ENCODE measurements at regions not wholly inside any gene's neighbourhood (a gene's known extent, or its start where the extent isn't known, plus 50 kb on each side); places are given as distances from the start of the nearest gene placed in this dataset.

DNA sequence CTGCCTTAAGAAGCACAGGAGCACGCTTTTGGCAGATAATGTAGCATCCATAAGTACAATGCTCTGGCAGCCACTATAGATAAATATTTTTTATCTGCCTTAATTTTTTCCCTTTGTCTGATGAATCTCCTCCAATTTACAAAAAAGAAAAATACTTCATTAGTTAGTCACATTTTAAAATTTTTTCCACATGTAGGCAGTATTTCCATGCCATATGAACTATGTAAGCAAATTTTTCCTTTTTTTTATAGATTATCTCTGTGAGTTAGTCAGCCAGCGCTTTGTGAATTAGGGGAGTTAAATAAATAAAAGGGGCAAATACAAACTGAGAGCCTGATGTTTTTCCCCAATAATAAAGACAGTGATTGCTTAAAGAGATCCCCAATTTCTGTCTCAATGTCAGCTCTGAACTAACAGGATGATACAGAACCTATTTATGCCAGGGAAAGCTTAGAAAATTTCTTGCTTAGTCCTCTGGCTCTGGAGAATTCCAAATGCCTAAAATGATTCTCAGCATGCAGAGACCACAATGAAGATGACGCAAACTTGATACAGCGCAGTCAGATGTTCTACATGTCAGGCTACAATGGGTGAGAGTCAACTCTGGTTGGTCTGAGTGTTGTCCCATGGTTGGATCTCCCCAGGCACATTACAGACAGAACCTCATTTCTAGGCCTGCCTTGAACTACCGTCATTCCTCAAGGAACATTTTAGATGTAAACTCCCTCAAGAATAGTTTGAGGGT is 390.4 kb upstream of the CDH6 start:
- ATAC-seq (ENCODE audit: low FRiP score) (no peak), DNase-seq (ENCODE audit: low spot score) (no peak)
- TF ChIP-seq, protein P1, sequence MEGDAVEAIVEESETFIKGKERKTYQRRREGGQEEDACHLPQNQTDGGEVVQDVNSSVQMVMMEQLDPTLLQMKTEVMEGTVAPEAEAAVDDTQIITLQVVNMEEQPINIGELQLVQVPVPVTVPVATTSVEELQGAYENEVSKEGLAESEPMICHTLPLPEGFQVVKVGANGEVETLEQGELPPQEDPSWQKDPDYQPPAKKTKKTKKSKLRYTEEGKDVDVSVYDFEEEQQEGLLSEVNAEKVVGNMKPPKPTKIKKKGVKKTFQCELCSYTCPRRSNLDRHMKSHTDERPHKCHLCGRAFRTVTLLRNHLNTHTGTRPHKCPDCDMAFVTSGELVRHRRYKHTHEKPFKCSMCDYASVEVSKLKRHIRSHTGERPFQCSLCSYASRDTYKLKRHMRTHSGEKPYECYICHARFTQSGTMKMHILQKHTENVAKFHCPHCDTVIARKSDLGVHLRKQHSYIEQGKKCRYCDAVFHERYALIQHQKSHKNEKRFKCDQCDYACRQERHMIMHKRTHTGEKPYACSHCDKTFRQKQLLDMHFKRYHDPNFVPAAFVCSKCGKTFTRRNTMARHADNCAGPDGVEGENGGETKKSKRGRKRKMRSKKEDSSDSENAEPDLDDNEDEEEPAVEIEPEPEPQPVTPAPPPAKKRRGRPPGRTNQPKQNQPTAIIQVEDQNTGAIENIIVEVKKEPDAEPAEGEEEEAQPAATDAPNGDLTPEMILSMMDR (IDR thresholded peaks at IDR 0.05), result no peak

DNA sequence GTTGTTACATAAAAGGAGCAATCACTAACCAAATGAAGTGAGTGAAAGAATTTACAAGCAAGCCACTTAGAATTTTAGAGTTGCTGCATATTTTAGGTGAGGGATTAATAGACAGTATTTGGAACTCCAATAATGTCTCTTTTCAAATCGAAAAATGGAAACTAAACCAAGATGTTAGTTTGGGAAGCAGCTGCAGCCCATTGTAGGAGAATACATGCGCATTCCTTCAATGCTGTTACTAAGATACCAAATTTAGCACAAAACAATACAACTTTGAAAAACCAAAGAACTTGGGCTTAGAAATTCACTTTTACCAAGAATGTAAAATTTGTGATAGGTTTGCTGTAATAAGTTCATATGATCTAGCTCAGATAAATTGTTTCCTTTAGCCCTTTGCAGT is 411.8 kb upstream of the CDH6 start:
- DNase-seq (ENCODE audit: low spot score) (no peak), ATAC-seq (ENCODE audit: low FRiP score) (no peak)
- TF ChIP-seq, protein P1 (IDR thresholded peaks at IDR 0.05), result no peak

DNA sequence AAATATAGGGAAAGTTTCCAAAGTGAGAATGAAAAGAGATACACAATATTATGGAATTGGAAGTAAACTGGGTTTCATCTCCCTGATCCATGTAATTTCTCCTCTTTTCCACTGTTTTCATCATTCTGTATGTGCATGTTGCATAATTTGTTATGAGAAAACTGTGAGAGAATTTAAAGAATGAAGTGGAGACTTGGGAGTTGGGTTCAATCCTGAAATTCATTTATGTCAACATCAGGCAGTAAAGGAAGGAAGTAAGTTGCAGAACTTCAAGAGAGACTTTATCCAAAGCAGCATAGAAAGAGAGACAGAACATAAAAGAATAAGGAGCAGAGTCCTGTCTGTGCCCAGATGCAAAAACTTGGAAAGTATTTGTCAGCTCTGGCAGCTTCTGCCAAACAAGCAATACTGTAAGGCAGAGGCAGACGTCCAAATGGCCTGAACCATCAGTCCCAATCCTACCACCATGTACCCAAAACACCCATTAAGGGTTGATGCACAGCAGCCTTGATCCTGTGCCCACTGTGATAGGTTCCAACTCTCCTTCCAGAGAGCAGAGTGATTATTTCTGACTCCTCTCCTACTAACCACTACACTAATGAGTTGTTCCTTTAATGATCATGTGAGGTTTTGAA is 425.3 kb upstream of the CDH6 start:
- no peak for DNase-seq (ENCODE audit: low spot score)
- TF ChIP-seq, protein P1 (IDR thresholded peaks at IDR 0.05), result no peak
- ATAC-seq (ENCODE audit: low FRiP score), result no peak

DNA sequence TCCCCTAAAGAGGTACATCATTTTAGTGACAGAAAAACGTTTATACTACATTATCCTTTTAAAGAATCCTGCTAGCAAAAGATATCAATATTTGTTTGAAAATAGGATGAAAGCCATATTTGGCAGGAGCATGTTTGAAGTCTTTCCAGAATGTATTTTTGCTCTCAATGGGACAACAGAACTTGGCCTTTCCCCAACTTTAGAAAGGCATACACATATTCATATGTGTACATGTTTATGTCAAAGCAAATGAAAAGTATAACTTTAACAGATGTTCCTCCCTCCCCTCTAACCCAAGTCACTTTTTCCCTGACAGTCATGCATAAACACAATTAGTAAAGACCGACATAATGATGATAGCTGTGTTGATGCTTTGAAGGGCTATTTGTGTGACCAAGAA is 427.8 kb upstream of the CDH6 start:
- TF ChIP-seq, protein P1 (IDR thresholded peaks at IDR 0.05), result no peak
- no peak for ATAC-seq (ENCODE audit: low FRiP score)
- DNase-seq (ENCODE audit: low spot score), result no peak

DNA sequence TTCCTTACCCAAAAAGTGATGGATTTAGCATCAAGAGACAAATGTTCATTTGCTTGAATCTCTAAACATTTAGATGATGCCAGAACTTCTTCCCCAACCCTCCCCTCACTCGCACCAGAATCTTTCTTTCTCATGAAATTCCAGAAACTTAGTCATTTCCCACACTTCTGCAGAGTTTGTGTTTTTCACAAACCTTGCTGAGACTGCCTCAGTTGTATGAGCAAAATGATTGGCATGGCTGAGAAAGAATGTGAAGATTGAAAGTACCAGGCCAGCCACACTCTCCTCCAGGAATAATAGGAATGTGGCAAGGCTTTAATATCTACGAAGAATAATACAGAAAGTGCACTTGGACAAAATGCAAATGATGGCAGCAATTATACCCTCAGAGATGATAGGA is 428.3 kb upstream of the CDH6 start:
- DNase-seq (ENCODE audit: low spot score), result no peak
- TF ChIP-seq, protein P1 (IDR thresholded peaks at IDR 0.05), result no peak
- no peak for ATAC-seq (ENCODE audit: low FRiP score)

DNA sequence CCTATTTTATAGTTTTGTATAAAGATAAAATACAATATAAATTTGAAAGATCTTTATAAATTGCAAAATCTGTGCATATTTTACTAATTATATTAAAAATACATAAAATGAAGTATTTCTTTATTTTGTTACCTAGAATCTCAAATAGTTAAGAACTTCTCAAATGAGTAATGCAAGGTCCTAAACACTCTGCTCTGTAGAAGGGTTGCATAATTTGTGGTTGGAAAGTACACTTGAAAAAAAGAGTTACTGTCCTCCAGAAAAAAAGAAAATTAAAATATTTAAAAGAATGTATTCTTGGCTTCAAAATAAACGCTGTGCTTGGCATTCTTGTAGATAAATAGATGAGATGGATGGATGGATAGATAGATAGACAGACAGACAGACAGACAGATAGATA is 428.8 kb upstream of the CDH6 start:
- TF ChIP-seq, protein P1 (IDR thresholded peaks at IDR 0.05), result no peak
- DNase-seq (ENCODE audit: low spot score), result no peak
- ATAC-seq (ENCODE audit: low FRiP score), result no peak

DNA sequence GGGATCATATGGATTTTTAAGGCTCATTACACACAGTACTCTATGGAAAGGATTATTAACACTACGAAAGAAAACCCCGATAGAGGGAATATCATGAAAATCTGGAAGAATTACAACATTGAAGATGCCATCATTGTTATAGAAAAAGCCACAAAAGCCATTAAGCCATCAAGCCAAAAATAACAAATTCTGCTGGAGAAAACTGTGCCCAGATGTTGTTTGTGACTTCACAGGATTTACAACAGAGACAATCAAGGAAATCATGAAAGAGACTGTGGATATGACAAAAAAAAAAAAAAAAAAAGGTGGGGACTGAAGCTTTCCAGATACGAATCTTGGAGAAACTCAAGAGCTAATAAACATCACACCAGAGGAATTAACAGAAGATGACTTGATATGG is 433.8 kb upstream of the CDH6 start:
- ATAC-seq (ENCODE audit: low FRiP score) (no peak), DNase-seq (ENCODE audit: low spot score) (no peak)
- TF ChIP-seq, protein P1 (IDR thresholded peaks at IDR 0.05), result no peak
